ENCODE measurements at regions not wholly inside any gene's neighbourhood (a gene's known extent, or its start where the extent isn't known, plus 50 kb on each side); places are given as distances from the start of the nearest gene placed in this dataset.

GRCh38 chr2:45267062-45267792 lies 258.0 kb upstream of the SIX2 start:
- peaks cover 19% of the 10 kb centered on the region for H3K4me1 ChIP-seq (ENCODE audit: insufficient read depth)
- DNase-seq (ENCODE audit: low spot score), result peak; percentile 34
- no peaks in the 10 kb centered on the region for H4K20me1 ChIP-seq (ENCODE audit: insufficient read depth, poor library complexity, severe bottlenecking)
- H3K9me3 ChIP-seq (ENCODE audit: low read depth), result no peaks in the 10 kb centered on the region
- peaks cover 18% of the 10 kb centered on the region for H3K27me3 ChIP-seq
- H3K4me2 ChIP-seq, result no peak overlapping the region
- WGBS (ENCODE audit: low lambda C conversion rate, missing lambda C conversion rate), result 79% methylated on average over 10 of the region's 10 CpGs
- H3K27ac ChIP-seq, result no peak overlapping the region
- no peaks in the 10 kb centered on the region for H3K79me2 ChIP-seq
- no peak overlapping the region for H3K4me3 ChIP-seq
- H3K36me3 ChIP-seq (replicated peaks; ENCODE audit: insufficient read depth, low read depth), result no peaks in the 10 kb centered on the region
- H2AFZ ChIP-seq, result no peak overlapping the region
- no peak for TF ChIP-seq EZH2phosphoT487 (IDR thresholded peaks at IDR 0.05; ENCODE audit: low read depth, severe bottlenecking, unreplicated experiment)
- no peak for TF ChIP-seq CTCF (IDR thresholded peaks at IDR 0.05; ENCODE audit: poor library complexity)
- no peak for TF ChIP-seq EZH2 (IDR thresholded peaks at IDR 0.05; ENCODE audit: borderline replicate concordance)
- H3K9me2 ChIP-seq (replicated peaks; ENCODE audit: insufficient read depth), result no peaks in the 10 kb centered on the region

- WGBS (ENCODE audit: low lambda C conversion rate, missing lambda C conversion rate), result 97% methylated on average over 4 of the region's 4 CpGs
- no peak for TF ChIP-seq EZH2phosphoT487 (IDR thresholded peaks at IDR 0.05; ENCODE audit: low read depth, severe bottlenecking, unreplicated experiment)
- TF ChIP-seq EZH2 (IDR thresholded peaks at IDR 0.05; ENCODE audit: borderline replicate concordance), result no peak
- TF ChIP-seq CTCF (IDR thresholded peaks at IDR 0.05; ENCODE audit: poor library complexity), result no peak
- no peak overlapping the region for H3K4me2 ChIP-seq
- no peaks in the 10 kb centered on the region for H3K9me3 ChIP-seq (ENCODE audit: low read depth)
- peaks cover 19% of the 10 kb centered on the region for H3K4me1 ChIP-seq (ENCODE audit: insufficient read depth)
- peaks cover 20% of the 10 kb centered on the region for H3K27me3 ChIP-seq
- H3K27ac ChIP-seq, result no peak overlapping the region
- H2AFZ ChIP-seq, result no peak overlapping the region
- no peaks in the 10 kb centered on the region for H3K36me3 ChIP-seq (replicated peaks; ENCODE audit: insufficient read depth, low read depth)
- H3K4me3 ChIP-seq, result no peak overlapping the region
- no peak for DNase-seq (ENCODE audit: low spot score)
- no peaks in the 10 kb centered on the region for H3K9me2 ChIP-seq (replicated peaks; ENCODE audit: insufficient read depth)
- no peaks in the 10 kb centered on the region for H3K79me2 ChIP-seq
- H4K20me1 ChIP-seq (ENCODE audit: insufficient read depth, poor library complexity, severe bottlenecking), result no peaks in the 10 kb centered on the region
Observed at GRCh38 chr2:45265336-45265735, 256.1 kb upstream of the SIX2 start.

- no peak overlapping the region for H3K4me2 ChIP-seq
- H3K4me1 ChIP-seq (ENCODE audit: insufficient read depth), result peaks cover 16% of the 10 kb centered on the region
- H3K79me2 ChIP-seq, result no peaks in the 10 kb centered on the region
- H3K27ac ChIP-seq, result no peak overlapping the region
- peaks cover 22% of the 10 kb centered on the region for H3K27me3 ChIP-seq
- no peaks in the 10 kb centered on the region for H3K9me3 ChIP-seq (ENCODE audit: low read depth)
- TF ChIP-seq EZH2phosphoT487 (IDR thresholded peaks at IDR 0.05; ENCODE audit: low read depth, severe bottlenecking, unreplicated experiment) (no peak), EZH2 (IDR thresholded peaks at IDR 0.05; ENCODE audit: borderline replicate concordance) (no peak), CTCF (IDR thresholded peaks at IDR 0.05; ENCODE audit: poor library complexity) (no peak)
- no peak overlapping the region for H3K4me3 ChIP-seq
- no peak for DNase-seq (ENCODE audit: low spot score)
- H4K20me1 ChIP-seq (ENCODE audit: insufficient read depth, poor library complexity, severe bottlenecking), result no peaks in the 10 kb centered on the region
- H3K9me2 ChIP-seq (replicated peaks; ENCODE audit: insufficient read depth), result no peaks in the 10 kb centered on the region
- WGBS (ENCODE audit: low lambda C conversion rate, missing lambda C conversion rate), result 92% methylated on average over 11 of the region's 11 CpGs
- H3K36me3 ChIP-seq (replicated peaks; ENCODE audit: insufficient read depth, low read depth), result no peaks in the 10 kb centered on the region
- H2AFZ ChIP-seq, result no peak overlapping the region
Observed at GRCh38 chr2:45264227-45265225, 255.3 kb upstream of the SIX2 start.
